HCT116 (cell line): ENCODE measurements at regions not wholly inside any gene's neighbourhood (a gene's known extent, or its start where the extent isn't known, plus 50 kb on each side); places are given as distances from the start of the nearest gene placed in this dataset.
"Not testable (repeated sequence)": the region's sequence is repeated elsewhere in the genome, so short reads cannot be mapped to it uniquely, and the experiment has no call there.

Source experiments
- CTCF ChIP-seq, 3 experiments: fragments of 200-600 bp in 1 of 3; sonication (generic) in 1 of 3; IDR thresholded peaks in 2 of 3; conservative IDR thresholded peaks in 1 of 3; 2 replicates each; pipeline ENCODE4 v1.5.1; 2012 to 2017; ENCODE audit warnings: low read depth in 2 of 3, low read length in 2 of 3, antibody characterized with exemption in 1 of 3, borderline replicate concordance in 1 of 3, control low read depth in 1 of 3, mild to moderate bottlenecking in 1 of 3, mixed read lengths in 1 of 3, mixed run types in 1 of 3, moderate library complexity in 1 of 3; ENCODE audit not compliant: insufficient read depth in 1 of 3
- EZH2 ChIP-seq: fragments of 200-600 bp; sonication (generic); IDR thresholded peaks from 2 replicates; pipeline ENCODE4 v1.6.1; 2017; ENCODE audit warnings: antibody characterized with exemption, mixed run types
- JUND ChIP-seq: IDR thresholded peaks from 2 replicates; pipeline ENCODE4 v1.6.1; 2012
- POLR2A ChIP-seq: IDR thresholded peaks from 2 replicates; pipeline ENCODE4 v1.7.0; 2011; ENCODE audit warnings: borderline replicate concordance; ENCODE audit not compliant: insufficient read depth, insufficient read length; ENCODE audit errors: extremely low read depth
- POLR2AphosphoS5 ChIP-seq: IDR thresholded peaks from 2 replicates; pipeline ENCODE4 v1.6.1; 2011; ENCODE audit warnings: mild to moderate bottlenecking, low read depth, low read length, moderate library complexity
- RAD21 ChIP-seq: IDR thresholded peaks from 2 replicates; pipeline ENCODE4 v1.6.1; 2012; ENCODE audit warnings: low read depth, mild to moderate bottlenecking
- REST ChIP-seq: IDR thresholded peaks from 2 replicates; pipeline ENCODE4 v1.6.1; 2012; ENCODE audit warnings: low read depth
- ZNF274 ChIP-seq: fragments of 200-500 bp; sonication (Bioruptor generic); IDR thresholded peaks from 2 replicates; pipeline ENCODE4 v1.6.1; 2014; ENCODE audit warnings: mild to moderate bottlenecking, low read depth, low read length, inconsistent platforms

GRCh38 chr5:85392309-85392708 lies 1007.6 kb upstream of the EDIL3 start:
- not testable (repeated sequence) for TF ChIP-seq CTCF (IDR thresholded peaks at IDR 0.05 in 2 of 3, conservative IDR thresholded peaks at IDR 0.05 in 1 of 3; ENCODE audit: borderline replicate concordance in 1 of 3, insufficient read depth in 1 of 3, low read depth in 2 of 3, low read length in 2 of 3); EZH2; RAD21; POLR2A; POLR2AphosphoS5; REST; ZNF274; JUND
